Mesodermal cell (in vitro differentiated cells): ENCODE measurements at regions not wholly inside any gene's neighbourhood (a gene's known extent, or its start where the extent isn't known, plus 50 kb on each side); places are given as distances from the start of the nearest gene placed in this dataset.
"Not testable (repeated sequence)": the region's sequence is repeated elsewhere in the genome, so short reads cannot be mapped to it uniquely, and the experiment has no call there.

Experiments
- H3K27ac ChIP-seq: 2 replicates; pipeline ENCODE4 v1.7.0; 2013; ENCODE audit warnings: mild to moderate bottlenecking, low read depth, low read length, moderate library complexity; ENCODE audit not compliant: severe bottlenecking
- H3K36me3 ChIP-seq: 2 replicates; pipeline ENCODE4 v1.7.1; 2013; ENCODE audit warnings: mild to moderate bottlenecking, low read length, moderate library complexity; ENCODE audit not compliant: control insufficient read depth, insufficient read depth
- H3K4me1 ChIP-seq: one replicate; pipeline ENCODE4 v1.7.1; 2013; ENCODE audit warnings: mild to moderate bottlenecking, low read length; ENCODE audit not compliant: insufficient read depth, control insufficient read depth, poor library complexity, severe bottlenecking
- H3K4me3 ChIP-seq: 2 replicates; pipeline ENCODE4 v1.7.0; 2013; ENCODE audit warnings: low read length, control low read depth, mild to moderate bottlenecking; ENCODE audit not compliant: insufficient read depth, poor library complexity, severe bottlenecking; ENCODE audit errors: extremely low read depth
- H3K9me3 ChIP-seq: 2 replicates; pipeline ENCODE4 v1.7.1; 2013; ENCODE audit warnings: mild to moderate bottlenecking, low read length, moderate library complexity; ENCODE audit not compliant: control insufficient read depth
- WGBS, 2 experiments: methylation state at CpG; one replicate each; pipeline ENCODE4 v1.1.5; 2013; ENCODE audit warnings: missing lambda C conversion rate in 2 of 2; ENCODE audit not compliant: insufficient coverage in 2 of 2; 5-methylcytosine and 5-hydroxymethylcytosine counted together

DNA sequence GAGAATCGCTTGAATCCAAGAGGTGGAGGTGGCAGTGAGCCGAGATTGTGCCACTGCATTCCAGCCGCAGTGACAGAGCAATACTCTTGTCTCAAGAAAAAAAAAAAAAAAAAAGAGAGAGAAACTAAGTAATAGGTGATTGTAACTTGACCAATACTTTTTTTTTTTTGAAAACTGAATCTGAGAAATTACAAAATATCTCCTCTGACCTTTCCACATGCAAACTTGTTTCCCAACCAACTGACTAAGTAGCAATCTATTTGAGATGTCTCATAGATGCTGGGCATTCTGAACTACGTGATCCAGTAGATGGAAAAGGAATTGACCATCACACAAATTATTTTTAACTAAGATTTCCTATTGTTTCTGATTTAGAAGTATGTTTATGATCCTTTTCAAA, 407.3 kb upstream of the CHORDC1 start:
- H3K4me1 ChIP-seq, result no peaks in the 10 kb centered on the region
- H3K4me3 ChIP-seq, result no peak overlapping the region
- no peak overlapping the region for H3K27ac ChIP-seq
- H3K9me3 ChIP-seq, result no peaks in the 10 kb centered on the region
- 100% methylated on average over 1 of the region's 4 CpGs; no CpG with 5 or more reads in 1 of the 2 experiments for WGBS, 2 experiments
- no peaks in the 10 kb centered on the region for H3K36me3 ChIP-seq

DNA sequence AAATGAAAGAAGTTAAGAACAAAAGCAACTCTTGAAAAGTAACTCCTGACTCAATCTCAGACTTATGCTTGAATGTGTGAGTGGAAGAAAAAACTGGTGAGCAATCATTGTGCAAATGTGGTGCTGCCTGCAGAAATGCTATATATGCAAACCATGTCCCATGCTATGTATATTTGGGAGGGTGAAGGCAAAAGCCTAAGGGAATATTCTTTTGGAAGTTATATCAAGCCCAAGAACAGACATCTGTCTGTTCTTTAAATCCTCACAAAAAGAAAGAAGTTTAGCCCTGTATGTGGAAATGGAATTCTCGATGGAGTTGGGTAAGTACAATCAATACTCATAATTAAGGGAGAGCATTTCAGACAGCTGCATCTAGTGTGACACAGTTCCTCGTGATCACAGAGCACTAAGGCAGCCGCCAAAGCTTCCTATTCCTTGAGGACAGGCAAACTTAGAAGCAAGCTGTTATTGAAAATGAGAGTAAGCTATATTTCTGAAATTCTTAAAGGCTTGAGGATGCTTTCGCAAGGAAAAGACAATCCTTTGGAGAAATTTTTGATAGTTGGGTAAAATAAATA, 406.5 kb upstream of the CHORDC1 start:
- Histone ChIP-seq H3K36me3 (no peaks in the 10 kb centered on the region), H3K4me3 (no peak overlapping the region), H3K4me1 (no peaks in the 10 kb centered on the region), H3K9me3 (no peaks in the 10 kb centered on the region), H3K27ac (no peak overlapping the region)
- WGBS, 2 experiments, result 73% methylated on average over 2 of the region's 4 CpGs

DNA sequence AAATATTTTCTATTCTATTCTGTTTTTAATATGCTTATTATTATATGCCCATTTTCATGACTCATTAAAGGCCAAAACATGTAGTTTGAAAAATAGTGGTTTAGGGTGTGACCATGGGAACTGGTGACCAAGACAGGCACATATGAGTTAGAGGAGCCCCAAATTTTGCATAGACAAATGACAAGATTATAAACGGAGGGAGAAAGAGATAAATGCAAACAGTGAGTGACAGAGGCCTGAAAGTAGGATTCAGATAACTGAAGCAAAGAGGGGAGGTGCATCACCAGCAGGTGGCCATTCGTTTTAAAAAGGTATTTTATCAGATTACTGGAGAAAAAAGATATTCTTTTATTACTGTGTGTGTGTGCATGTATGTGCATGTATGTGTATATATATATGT, 391.5 kb upstream of the CHORDC1 start:
- Histone ChIP-seq H3K27ac (no peak overlapping the region), H3K4me1 (no peaks in the 10 kb centered on the region), H3K9me3 (no peaks in the 10 kb centered on the region), H3K4me3 (no peak overlapping the region), H3K36me3 (no peaks in the 10 kb centered on the region)
- WGBS, 2 experiments, result 73 to 80% methylated on average over 2 of the region's 2 CpGs

- not testable (repeated sequence) for H3K27ac ChIP-seq, H3K9me3 ChIP-seq, H3K36me3 ChIP-seq, H3K4me3 ChIP-seq, H3K4me1 ChIP-seq
- 60 to 89% methylated on average over 1 to 2 of the region's 4 CpGs for WGBS, 2 experiments
Measured at GRCh38 chr11:90613037-90613436, 390.2 kb upstream of the CHORDC1 start.

DNA sequence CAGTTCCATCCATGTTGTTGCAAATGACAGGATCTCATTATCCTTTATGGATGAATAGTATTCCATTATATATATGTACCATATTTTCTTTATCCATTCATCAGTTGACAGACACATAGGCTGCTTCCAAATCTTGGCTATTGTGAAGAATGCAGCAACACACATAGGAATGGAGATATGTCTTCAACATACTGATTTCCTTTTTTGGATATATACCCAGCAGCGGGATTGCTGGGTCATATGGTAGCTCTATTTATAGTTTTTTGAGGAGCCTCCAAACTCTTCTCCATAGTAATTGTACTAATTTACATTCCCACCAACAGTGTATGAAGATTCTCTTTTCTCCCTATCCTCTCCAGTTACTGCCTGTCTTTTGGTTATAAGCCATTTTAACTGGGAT, 383.9 kb upstream of the CHORDC1 start:
- Histone ChIP-seq H3K9me3 (no peaks in the 10 kb centered on the region), H3K36me3 (no peaks in the 10 kb centered on the region), H3K4me3 (no peak overlapping the region), H3K27ac (no peak overlapping the region), H3K4me1 (no peaks in the 10 kb centered on the region)
- no CpG with 5 or more reads among the region's 1 CpG for WGBS, 2 experiments

GRCh38 chr11:90601261-90601660, 378.4 kb upstream of the CHORDC1 start:
- no peak overlapping the region for H3K27ac ChIP-seq
- no peak overlapping the region for H3K4me3 ChIP-seq
- no peaks in the 10 kb centered on the region for H3K36me3 ChIP-seq
- H3K4me1 ChIP-seq, result no peaks in the 10 kb centered on the region
- no peaks in the 10 kb centered on the region for H3K9me3 ChIP-seq
- no CpG with 5 or more reads among the region's 1 CpG for WGBS, 2 experiments

GRCh38 chr11:90594658-90595057, 371.8 kb upstream of the CHORDC1 start:
- Histone ChIP-seq H3K36me3 (no peaks in the 10 kb centered on the region), H3K9me3 (no peaks in the 10 kb centered on the region), H3K4me1 (no peaks in the 10 kb centered on the region), H3K4me3 (no peak overlapping the region), H3K27ac (no peak overlapping the region)
- WGBS, 2 experiments, result no CpG with 5 or more reads among the region's 1 CpG

DNA sequence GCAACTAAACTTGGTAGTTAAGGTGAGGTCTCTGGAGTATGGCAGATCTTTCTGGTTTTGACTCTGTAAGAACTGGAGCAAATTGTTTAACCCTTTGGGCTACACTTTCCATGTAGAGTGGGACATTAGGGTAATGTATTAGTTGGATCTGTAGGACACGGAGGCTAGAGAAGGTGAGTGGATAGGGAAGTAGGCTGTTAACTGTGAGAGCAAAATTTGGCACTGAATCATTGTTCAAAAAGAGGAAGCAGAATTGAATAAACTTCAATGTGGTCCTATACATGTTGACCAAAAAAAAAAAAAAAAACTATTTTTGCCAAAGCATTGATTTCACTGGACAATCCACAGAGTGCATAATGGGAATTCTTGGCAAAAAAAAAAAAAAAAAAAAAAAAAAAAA, 370.2 kb upstream of the CHORDC1 start:
- no peaks in the 10 kb centered on the region for H3K9me3 ChIP-seq
- H3K27ac ChIP-seq, result no peak overlapping the region
- H3K4me3 ChIP-seq, result no peak overlapping the region
- 80% methylated on average over 1 of the region's 1 CpG; no CpG with 5 or more reads in 1 of the 2 experiments for WGBS, 2 experiments
- no peaks in the 10 kb centered on the region for H3K36me3 ChIP-seq
- no peaks in the 10 kb centered on the region for H3K4me1 ChIP-seq

- WGBS, 2 experiments, result no CpG with 5 or more reads among the region's 1 CpG
- Histone ChIP-seq H3K9me3 (no peaks in the 10 kb centered on the region), H3K4me1 (no peaks in the 10 kb centered on the region), H3K4me3 (no peak overlapping the region), H3K36me3 (no peaks in the 10 kb centered on the region), H3K27ac (no peak overlapping the region)
Measured at GRCh38 chr11:90590286-90590685, 367.4 kb upstream of the CHORDC1 start.

- Histone ChIP-seq H3K9me3 (no peaks in the 10 kb centered on the region), H3K4me1 (no peaks in the 10 kb centered on the region), H3K36me3 (no peaks in the 10 kb centered on the region), H3K4me3 (no peak overlapping the region), H3K27ac (no peak overlapping the region)
- 79% methylated on average over 2 of the region's 2 CpGs; no CpG with 5 or more reads in 1 of the 2 experiments for WGBS, 2 experiments
Measured at GRCh38 chr11:90589735-90590134, 366.9 kb upstream of the CHORDC1 start.

- Histone ChIP-seq H3K27ac (no peak overlapping the region), H3K36me3 (no peaks in the 10 kb centered on the region), H3K9me3 (no peaks in the 10 kb centered on the region), H3K4me3 (no peak overlapping the region), H3K4me1 (no peaks in the 10 kb centered on the region)
- WGBS, 2 experiments, result 70 to 79% methylated on average over 6 of the region's 7 CpGs
Measured at GRCh38 chr11:90587896-90588295, 365.0 kb upstream of the CHORDC1 start.
